ENCODE measurements at regions not wholly inside any gene's neighbourhood (a gene's known extent, or its start where the extent isn't known, plus 50 kb on each side); places are given as distances from the start of the nearest gene placed in this dataset.

DNA sequence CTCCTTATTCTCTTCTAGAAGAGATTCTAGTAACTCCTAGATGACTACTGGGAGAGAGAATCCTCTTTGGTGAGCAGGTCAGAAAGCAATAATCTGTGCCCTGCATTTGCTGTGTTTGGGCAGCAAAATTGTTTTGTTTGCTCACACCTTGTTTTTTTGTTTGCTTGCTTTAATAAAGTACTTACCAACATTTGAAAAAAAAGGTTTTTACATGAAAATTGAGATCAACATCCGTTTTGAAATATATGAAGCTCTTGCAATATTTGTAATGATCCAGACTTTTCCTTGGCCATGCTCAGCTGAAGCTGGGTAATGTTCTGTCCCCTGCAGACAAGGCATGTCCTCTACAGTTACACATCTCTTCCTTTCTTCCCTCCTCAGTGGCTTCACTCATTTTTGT, 62.2 kb downstream of the DIPK2A start:
- TF ChIP-seq, protein P1, sequence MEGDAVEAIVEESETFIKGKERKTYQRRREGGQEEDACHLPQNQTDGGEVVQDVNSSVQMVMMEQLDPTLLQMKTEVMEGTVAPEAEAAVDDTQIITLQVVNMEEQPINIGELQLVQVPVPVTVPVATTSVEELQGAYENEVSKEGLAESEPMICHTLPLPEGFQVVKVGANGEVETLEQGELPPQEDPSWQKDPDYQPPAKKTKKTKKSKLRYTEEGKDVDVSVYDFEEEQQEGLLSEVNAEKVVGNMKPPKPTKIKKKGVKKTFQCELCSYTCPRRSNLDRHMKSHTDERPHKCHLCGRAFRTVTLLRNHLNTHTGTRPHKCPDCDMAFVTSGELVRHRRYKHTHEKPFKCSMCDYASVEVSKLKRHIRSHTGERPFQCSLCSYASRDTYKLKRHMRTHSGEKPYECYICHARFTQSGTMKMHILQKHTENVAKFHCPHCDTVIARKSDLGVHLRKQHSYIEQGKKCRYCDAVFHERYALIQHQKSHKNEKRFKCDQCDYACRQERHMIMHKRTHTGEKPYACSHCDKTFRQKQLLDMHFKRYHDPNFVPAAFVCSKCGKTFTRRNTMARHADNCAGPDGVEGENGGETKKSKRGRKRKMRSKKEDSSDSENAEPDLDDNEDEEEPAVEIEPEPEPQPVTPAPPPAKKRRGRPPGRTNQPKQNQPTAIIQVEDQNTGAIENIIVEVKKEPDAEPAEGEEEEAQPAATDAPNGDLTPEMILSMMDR (IDR thresholded peaks at IDR 0.05) = no peak
- TF ChIP-seq POLR2A (IDR thresholded peaks at IDR 0.05) = no peak

All from tibial nerve (tissue), 3 donors.